Uterus (tissue), 2 donors: ENCODE measurements at regions not wholly inside any gene's neighbourhood (a gene's known extent, or its start where the extent isn't known, plus 50 kb on each side); places are given as distances from the start of the nearest gene placed in this dataset.

Source experiments
- POLR2A ChIP-seq, 2 donors: fragments of 450-650 bp; IDR thresholded peaks; one replicate each; pipeline ENCODE4 v1.6.1; 2016; ENCODE audit warnings: antibody characterized with exemption in 2 of 2, mild to moderate bottlenecking in 1 of 2, moderate library complexity in 1 of 2
- TF ChIP-seq, protein P1 (sequence below), 4 experiments: fragments of 200-600 bp in 2 of 4; fragments of 450-650 bp in 2 of 4; sonication (generic) in 2 of 4; IDR thresholded peaks; one replicate each; pipeline ENCODE4 v1.5.1; 2016 to 2019; ENCODE audit warnings: antibody characterized with exemption in 4 of 4, mild to moderate bottlenecking in 2 of 4, moderate library complexity in 1 of 4

DNA sequence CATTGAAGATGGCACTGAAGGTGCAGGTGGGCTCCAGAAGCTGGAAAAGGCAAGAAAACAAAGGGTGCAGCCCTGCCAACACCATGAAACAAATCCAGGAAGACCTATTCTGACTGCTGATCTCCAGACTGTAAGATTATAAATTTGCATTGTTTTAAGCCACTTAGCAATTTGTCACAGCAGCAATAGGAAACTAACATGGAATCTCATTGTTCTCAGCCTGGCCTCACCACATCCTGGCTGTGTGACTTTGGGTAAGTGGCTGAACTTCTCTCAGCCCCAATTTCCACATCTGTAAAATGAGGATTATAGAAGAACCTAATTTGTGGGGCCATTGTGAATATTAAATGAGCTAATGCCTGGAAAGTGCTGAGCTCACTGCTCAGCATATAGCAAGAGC is 160.4 kb upstream of the MAFB start:
- TF ChIP-seq, protein P1, sequence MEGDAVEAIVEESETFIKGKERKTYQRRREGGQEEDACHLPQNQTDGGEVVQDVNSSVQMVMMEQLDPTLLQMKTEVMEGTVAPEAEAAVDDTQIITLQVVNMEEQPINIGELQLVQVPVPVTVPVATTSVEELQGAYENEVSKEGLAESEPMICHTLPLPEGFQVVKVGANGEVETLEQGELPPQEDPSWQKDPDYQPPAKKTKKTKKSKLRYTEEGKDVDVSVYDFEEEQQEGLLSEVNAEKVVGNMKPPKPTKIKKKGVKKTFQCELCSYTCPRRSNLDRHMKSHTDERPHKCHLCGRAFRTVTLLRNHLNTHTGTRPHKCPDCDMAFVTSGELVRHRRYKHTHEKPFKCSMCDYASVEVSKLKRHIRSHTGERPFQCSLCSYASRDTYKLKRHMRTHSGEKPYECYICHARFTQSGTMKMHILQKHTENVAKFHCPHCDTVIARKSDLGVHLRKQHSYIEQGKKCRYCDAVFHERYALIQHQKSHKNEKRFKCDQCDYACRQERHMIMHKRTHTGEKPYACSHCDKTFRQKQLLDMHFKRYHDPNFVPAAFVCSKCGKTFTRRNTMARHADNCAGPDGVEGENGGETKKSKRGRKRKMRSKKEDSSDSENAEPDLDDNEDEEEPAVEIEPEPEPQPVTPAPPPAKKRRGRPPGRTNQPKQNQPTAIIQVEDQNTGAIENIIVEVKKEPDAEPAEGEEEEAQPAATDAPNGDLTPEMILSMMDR (IDR thresholded peaks at IDR 0.05) = no peak
- no peak for TF ChIP-seq POLR2A (IDR thresholded peaks at IDR 0.05)
